Kidney glomerular epithelial cell (primary cell): ENCODE measurements at regions not wholly inside any gene's neighbourhood (a gene's known extent, or its start where the extent isn't known, plus 50 kb on each side); places are given as distances from the start of the nearest gene placed in this dataset.
"Not testable (repeated sequence)": the region's sequence is repeated elsewhere in the genome, so short reads cannot be mapped to it uniquely, and the experiment has no call there.

Source experiments
- DNase-seq: peaks from one replicate; lab custom pipeline; 2025; lab: John Stamatoyannopoulos, UW

- peak; percentile 10 for DNase-seq
These were observed 112.2 kb upstream of the SLC6A11 start for GRCh38 chr3:10703875-10704274.

DNA sequence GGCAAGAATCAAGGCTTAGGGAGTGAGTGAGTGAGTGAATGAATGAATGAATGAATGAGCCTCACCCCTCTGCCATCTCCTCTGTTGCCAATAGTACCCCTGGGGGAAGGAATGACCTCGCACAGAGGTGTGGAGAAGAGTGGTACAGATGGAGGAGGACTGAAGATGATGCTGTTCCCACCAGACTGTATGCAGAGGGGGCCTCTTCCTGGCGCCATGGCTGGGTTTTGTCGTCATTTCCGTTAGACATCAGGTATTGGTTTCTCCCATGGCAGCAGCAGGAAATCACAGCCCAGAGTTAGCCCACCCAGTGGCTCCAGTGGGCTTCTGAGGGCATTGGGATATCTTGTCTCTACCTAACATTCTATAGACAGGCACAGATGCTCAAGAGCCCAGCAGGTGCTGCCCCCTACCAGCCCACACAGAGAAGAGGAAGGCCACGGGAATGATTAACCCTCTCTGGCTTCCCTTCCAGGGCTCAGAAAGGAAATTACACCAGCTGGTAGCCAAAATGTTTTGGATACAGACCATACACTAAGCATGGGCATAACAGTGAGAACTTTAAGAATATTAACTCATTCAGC lies 109.8 kb upstream of the SLC6A11 start:
- DNase-seq, result no peak

DNA sequence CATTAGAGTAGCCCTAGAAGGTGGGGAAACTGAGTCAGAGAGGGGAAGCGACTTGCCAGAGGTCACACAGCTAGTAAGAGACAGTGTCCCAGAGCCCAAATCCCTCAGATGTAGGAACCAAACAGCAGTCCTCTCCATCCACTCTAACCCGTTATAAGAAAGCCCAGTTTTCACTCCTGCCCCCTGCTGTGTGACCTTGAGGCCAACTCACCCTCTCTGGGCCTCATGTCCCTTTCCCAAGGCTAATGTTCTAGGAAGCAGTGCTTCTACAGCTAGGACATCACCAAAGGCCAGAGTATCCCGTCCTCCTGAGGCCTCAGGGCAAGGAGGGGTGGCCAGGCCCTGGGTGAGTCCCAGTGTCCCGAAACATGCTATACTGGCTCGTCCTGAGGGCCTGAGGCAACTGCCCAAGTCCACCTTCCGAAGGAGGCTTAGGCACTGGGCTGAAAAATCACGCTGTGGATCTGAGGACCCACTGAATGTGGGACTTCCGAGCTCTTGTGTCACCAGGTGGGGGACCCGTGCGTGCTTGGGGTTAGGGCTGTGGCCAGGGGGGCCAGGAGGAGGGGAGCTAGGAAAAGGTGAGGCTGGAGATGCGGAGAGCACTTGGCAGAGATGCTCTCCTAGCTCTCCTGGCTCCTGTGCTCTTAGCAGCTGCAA lies 109.2 kb upstream of the SLC6A11 start:
- DNase-seq, result no peak

- DNase-seq, result no peak
These were observed 108.4 kb upstream of the SLC6A11 start for GRCh38 chr3:10707400-10708215.

GRCh38 chr3:10708216-10708893 lies 107.7 kb upstream of the SLC6A11 start:
- no peak for DNase-seq

DNA sequence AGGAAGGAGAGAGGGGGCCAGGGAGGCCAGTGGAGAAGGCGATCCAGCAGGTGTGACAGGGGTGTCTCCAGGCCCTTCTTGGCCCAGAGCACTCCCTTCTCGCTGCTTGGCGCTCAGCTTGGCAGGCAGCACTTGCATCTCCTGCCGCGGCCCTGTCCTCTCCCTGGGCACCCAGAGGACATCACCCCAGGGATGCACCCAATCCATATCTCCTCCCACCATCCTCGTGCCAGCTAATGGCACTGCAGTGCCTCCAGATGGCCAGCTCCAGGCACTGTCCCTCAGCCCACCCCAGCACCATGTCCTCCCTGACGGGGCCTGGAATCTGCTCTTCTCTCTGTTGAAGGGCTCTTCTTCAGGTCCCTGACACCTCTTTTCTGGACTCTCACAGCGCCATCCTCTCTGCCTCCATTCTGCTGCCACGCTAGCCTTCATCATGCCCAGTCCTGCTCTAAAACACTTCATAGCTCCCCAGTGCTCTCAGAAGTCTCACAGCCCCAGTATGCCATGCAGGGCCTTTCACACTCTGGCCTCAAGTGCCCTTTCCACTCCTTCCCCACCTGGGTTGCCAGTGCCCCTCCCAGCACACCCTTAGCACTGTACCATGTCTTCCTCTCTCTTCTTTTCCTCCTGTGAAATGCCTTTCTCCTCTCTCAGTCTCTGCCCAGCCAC lies 106.8 kb upstream of the SLC6A11 start:
- no peak for DNase-seq

DNA sequence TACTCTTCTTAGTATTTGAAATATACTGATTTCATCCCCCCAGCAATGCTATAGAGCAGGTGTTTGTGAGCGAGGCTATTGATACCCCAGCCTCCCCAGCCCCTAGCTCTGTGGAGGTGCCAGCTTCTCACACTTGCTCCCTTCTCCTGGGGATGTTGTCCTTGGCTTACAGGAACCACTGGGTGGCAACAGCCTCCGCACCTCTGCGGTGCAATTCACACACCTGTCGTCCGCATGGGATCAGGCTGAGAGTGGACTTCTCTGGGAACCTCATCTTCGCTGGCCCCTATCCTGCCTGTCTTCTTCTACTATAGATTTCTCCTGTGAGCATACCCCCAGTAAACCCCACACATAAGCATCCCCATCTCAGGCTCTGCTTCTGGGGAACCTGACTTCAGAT lies 103.9 kb upstream of the SLC6A11 start:
- no peak for DNase-seq

- DNase-seq, result no peak
These were observed 102.4 kb upstream of the SLC6A11 start for GRCh38 chr3:10713656-10714055.

GRCh38 chr3:10715886-10716285 lies 100.1 kb upstream of the SLC6A11 start:
- DNase-seq, result no peak

DNA sequence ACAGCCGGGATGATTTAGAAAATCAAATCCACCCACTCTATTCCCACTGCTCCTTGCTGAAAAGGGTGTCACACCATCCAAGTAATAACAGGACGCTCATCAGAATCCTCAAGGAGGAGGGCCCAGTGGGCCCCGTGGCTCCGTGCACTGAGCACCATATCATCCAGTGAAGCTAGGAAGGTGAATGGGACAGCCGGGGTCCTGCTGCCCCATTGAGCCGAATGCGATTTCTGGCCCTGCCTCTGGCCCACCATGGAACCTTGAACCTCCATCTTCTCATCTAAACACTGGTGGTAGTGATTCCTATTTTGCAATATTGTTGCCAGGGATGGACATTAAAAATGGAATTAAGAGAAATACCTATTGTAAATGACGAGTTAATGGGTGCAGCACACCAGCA lies 99.1 kb upstream of the SLC6A11 start:
- no peak for DNase-seq

DNA sequence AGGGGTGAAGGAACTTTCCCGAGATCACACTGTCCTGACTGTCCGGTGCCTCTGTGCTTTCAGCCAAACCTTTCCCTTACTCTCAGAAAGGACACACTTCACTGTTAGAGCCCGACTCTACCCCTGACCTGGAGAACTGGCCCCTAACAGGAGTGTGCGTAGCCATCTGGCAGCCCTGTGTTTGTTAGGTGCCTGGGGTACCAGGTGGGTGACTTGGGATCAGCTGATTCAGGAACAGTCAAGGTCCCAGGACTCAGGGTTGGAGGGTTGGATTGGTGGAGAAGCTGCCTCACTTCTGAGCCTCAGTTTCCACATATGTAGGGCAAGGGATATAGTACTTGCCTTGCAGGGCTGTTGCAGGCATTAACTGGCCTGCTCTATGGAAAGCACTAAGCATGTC lies 98.3 kb upstream of the SLC6A11 start:
- DNase-seq, result no peak

GRCh38 chr3:10721101-10721500 lies 94.9 kb upstream of the SLC6A11 start:
- DNase-seq, result no peak

DNA sequence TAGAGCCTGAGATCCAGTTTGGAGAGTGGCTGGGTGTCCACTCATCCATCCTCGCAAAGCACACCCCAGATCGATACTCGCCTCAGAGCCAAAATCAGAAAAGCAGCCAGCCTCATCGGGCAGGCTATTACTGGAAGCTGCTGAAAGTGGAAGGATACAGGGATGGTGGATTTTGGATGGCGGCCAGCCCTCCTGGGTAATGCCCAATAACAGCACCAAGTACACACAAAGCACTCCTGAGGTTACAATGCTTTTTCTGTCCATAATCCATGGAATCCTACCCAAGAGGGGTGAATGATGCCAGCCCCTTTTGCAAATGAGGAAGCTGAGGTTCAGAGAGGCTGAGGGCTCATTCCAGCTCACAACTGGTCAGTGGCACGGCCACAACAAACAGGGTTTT lies 93.1 kb upstream of the SLC6A11 start:
- DNase-seq, result no peak

GRCh38 chr3:10723991-10724390 lies 92.0 kb upstream of the SLC6A11 start:
- DNase-seq, result no peak

DNA sequence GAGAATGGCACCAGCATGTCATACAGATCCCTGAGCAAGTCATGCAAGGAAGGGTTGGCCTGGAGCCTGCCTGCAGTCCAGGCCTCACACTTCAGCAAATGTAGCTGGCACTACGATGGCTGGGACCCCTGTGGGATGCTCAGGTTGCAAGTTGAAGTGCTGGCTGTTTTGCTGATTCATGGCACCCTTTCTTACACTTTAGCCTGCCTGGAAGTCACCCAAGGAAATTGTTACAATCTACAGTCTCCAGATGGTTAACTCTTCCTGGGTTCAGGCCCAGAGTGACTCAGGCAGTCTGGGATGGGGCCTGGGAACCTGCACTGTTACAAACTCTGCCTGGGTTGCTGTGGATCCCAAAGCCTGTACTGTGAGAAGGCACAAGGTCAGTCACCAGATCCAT lies 91.0 kb upstream of the SLC6A11 start:
- DNase-seq, result no peak

GRCh38 chr3:10725846-10726245 lies 90.2 kb upstream of the SLC6A11 start:
- DNase-seq, result no peak

DNA sequence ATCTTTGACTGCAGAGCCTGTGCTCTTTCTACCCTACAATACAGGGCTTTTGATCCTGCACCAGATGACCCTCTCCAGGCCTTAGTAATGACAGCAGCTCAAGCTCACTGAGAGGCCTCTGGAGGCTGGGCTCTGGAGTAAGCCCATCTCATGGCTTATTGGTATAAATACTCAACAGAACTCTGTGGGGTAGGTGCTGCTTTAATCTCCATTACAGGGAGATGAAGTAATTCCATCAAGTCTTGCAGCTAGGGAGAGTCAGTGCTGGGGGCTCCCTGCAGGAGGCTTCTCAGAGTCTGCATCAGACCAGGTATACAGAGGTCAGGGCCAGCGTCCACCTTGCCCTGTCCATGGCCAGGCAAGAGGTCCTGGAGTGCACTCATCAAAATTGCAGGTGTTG lies 89.2 kb upstream of the SLC6A11 start:
- no peak for DNase-seq

DNA sequence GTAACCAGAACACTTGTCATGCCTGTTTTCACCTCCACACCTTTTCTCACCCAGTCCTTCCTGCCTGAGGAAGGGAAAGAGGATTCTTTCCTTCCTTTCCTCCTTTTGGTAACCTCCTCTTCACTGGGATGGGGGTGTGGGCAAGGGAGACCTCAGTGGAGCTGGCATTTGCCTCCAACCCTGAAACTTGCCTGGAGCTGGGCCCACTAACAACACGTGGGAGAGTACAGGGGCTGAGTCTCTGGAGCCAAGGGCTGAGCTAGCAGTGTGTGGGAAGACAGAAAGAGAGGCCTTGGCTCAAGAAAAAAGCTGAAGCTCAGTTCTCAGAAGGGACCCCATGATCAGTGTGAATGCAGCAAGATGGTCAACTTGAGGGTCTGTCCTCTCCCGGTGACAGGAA lies 86.6 kb upstream of the SLC6A11 start:
- DNase-seq, result no peak

GRCh38 chr3:10732292-10732691 lies 83.7 kb upstream of the SLC6A11 start:
- no peak for DNase-seq

GRCh38 chr3:10733297-10733696 lies 82.7 kb upstream of the SLC6A11 start:
- no peak for DNase-seq

- not testable (repeated sequence) for DNase-seq
These were observed 79.6 kb upstream of the SLC6A11 start for GRCh38 chr3:10736444-10736843.

DNA sequence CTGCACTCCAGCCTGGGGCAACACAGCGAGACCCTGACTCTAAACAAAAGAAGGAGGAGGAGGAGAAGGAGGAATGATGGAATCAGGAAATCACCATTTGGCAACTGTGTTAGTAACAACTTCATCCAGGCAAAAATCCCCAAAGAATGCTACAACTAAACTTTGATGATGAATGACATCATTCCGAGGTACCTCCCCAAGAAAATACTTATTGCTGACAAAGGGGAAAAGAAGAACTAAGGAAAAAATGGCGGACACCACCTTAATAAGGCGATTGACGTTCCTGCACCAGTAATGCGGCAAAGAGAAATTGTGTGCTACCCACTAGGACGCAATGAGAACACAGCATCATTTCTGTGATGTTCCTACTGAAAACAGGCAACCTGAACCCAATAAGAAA lies 78.2 kb upstream of the SLC6A11 start:
- DNase-seq, result no peak
